OCI-LY1 (cell line): ENCODE measurements at regions not wholly inside any gene's neighbourhood (a gene's known extent, or its start where the extent isn't known, plus 50 kb on each side); places are given as distances from the start of the nearest gene placed in this dataset.

Experiments
- EZH2 ChIP-seq: fragments of 200-600 bp; sonication (generic), shearing (Covaris generic); IDR thresholded peaks from 2 replicates; pipeline ENCODE4 v1.8.0; 2017; ENCODE audit warnings: borderline replicate concordance, mixed run types, mild to moderate bottlenecking, antibody characterized with exemption, low read length, moderate library complexity, mixed read lengths
- TF ChIP-seq, protein P1 (sequence below): fragments of 200-600 bp; sonication (generic), shearing (Covaris generic); IDR thresholded peaks from 2 replicates; pipeline ENCODE4 v1.5.1; 2017; ENCODE audit warnings: mild to moderate bottlenecking, antibody characterized with exemption, low read length, moderate library complexity, mixed read lengths

GRCh38 chr20:48458601-48459385 is 369.0 kb downstream of the PREX1 start:
- no peak for TF ChIP-seq EZH2
- TF ChIP-seq, protein P1, sequence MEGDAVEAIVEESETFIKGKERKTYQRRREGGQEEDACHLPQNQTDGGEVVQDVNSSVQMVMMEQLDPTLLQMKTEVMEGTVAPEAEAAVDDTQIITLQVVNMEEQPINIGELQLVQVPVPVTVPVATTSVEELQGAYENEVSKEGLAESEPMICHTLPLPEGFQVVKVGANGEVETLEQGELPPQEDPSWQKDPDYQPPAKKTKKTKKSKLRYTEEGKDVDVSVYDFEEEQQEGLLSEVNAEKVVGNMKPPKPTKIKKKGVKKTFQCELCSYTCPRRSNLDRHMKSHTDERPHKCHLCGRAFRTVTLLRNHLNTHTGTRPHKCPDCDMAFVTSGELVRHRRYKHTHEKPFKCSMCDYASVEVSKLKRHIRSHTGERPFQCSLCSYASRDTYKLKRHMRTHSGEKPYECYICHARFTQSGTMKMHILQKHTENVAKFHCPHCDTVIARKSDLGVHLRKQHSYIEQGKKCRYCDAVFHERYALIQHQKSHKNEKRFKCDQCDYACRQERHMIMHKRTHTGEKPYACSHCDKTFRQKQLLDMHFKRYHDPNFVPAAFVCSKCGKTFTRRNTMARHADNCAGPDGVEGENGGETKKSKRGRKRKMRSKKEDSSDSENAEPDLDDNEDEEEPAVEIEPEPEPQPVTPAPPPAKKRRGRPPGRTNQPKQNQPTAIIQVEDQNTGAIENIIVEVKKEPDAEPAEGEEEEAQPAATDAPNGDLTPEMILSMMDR = no peak
